ENCODE measurements at regions not wholly inside any gene's neighbourhood (a gene's known extent, or its start where the extent isn't known, plus 50 kb on each side); places are given as distances from the start of the nearest gene placed in this dataset.

GRCh38 chr3:25938566-25939325, 148.9 kb downstream of the OXSM start:
- no peaks in the 10 kb centered on the region for H3K27me3 ChIP-seq (ENCODE audit: control insufficient read depth in 2 of 2, insufficient read depth in 2 of 2, low read length in 2 of 2)
- DNase-seq (ENCODE audit: extremely low read depth in 1 of 4, low spot score in 3 of 4) (no peak), FAIRE-seq (no peak), ATAC-seq (no peak)
- no peak overlapping the region for H2AFZ ChIP-seq (ENCODE audit: low read depth, low read length)
- H3K9ac ChIP-seq (ENCODE audit: insufficient read depth in 1 of 2, low read depth in 2 of 2, low read length in 2 of 2), result no peak overlapping the region
- TF ChIP-seq ZNF224 (CRISPR knock-in tag; IDR thresholded peaks at IDR 0.05) (no peak), PURB (CRISPR knock-in tag; IDR thresholded peaks at IDR 0.05; ENCODE audit: low read depth) (no peak), COPS2 (conservative IDR thresholded peaks at IDR 0.05) (no peak), ZNF445 (CRISPR knock-in tag; IDR thresholded peaks at IDR 0.05; ENCODE audit: low read depth) (no peak)
- no peak overlapping the region for H3K27ac ChIP-seq (ENCODE audit: extremely low read depth, low read depth, low read length)
- H3K4me2 ChIP-seq (ENCODE audit: insufficient read depth, low read length), result no peak overlapping the region
- POLR2A ChIA-PET, result no interaction called here
- no TSS peak for BruUV-seq (replicated peaks)
- H3K36me3 ChIP-seq (ENCODE audit: control insufficient read depth, insufficient read depth, low read length), result no peaks in the 10 kb centered on the region
- no peaks in the 10 kb centered on the region for H3K9me3 ChIP-seq (replicated peaks; ENCODE audit: control insufficient read depth, insufficient read depth, low read depth, low read length)
- H4K20me1 ChIP-seq (replicated peaks; ENCODE audit: control insufficient read depth, insufficient read depth, low read length), result no peaks in the 10 kb centered on the region
- no peaks in the 10 kb centered on the region for H3K9me1 ChIP-seq (ENCODE audit: control insufficient read depth, insufficient read depth, low read length)
- H3K4me3 ChIP-seq, result no peak overlapping the region
- 0% methylated on average over 2 of the region's 2 CpGs for WGBS (ENCODE audit: insufficient coverage, low coverage, missing lambda C conversion rate)
- CTCF ChIA-PET (ENCODE audit: low intra/inter-chr PET ratio), result interaction anchor here (1.1 kb wide), 1 partner anchor 9 kb away, joined by 3 read pairs; no protein-coding TSS in a partner anchor
- no peaks in the 10 kb centered on the region for H3K79me2 ChIP-seq (ENCODE audit: control insufficient read depth, insufficient read depth, low read length)
- in situ Hi-C loops (cut with MboI), result no loop called here
- intact Hi-C loops (cut with micrococcal nuclease), result no loop called here
- H3K4me1 ChIP-seq (replicated peaks in 1 of 2; ENCODE audit: control insufficient read depth in 2 of 2, insufficient read depth in 2 of 2, low read length in 2 of 2), result no peaks in the 10 kb centered on the region

- no peak overlapping the region for H2AFZ ChIP-seq (ENCODE audit: low read depth, low read length)
- no peaks in the 10 kb centered on the region for H4K20me1 ChIP-seq (replicated peaks; ENCODE audit: control insufficient read depth, insufficient read depth, low read length)
- H3K36me3 ChIP-seq (ENCODE audit: control insufficient read depth, insufficient read depth, low read length), result no peaks in the 10 kb centered on the region
- no peaks in the 10 kb centered on the region for H3K79me2 ChIP-seq (ENCODE audit: control insufficient read depth, insufficient read depth, low read length)
- H3K9ac ChIP-seq (ENCODE audit: insufficient read depth in 1 of 2, low read depth in 2 of 2, low read length in 2 of 2), result no peak overlapping the region
- ATAC-seq (no peak), FAIRE-seq (no peak), DNase-seq (ENCODE audit: extremely low read depth in 1 of 4, low spot score in 3 of 4) (no peak)
- H3K27ac ChIP-seq (ENCODE audit: extremely low read depth, low read depth, low read length), result no peak overlapping the region
- H3K27me3 ChIP-seq (ENCODE audit: control insufficient read depth in 2 of 2, insufficient read depth in 2 of 2, low read length in 2 of 2), result no peaks in the 10 kb centered on the region
- no peaks in the 10 kb centered on the region for H3K4me1 ChIP-seq (replicated peaks in 1 of 2; ENCODE audit: control insufficient read depth in 2 of 2, insufficient read depth in 2 of 2, low read length in 2 of 2)
- in situ Hi-C loops (cut with MboI) (no loop called here), intact Hi-C loops (cut with micrococcal nuclease) (no loop called here)
- no peaks in the 10 kb centered on the region for H3K9me1 ChIP-seq (ENCODE audit: control insufficient read depth, insufficient read depth, low read length)
- POLR2A ChIA-PET, result no interaction called here
- 0% methylated on average over 2 of the region's 2 CpGs for WGBS (ENCODE audit: insufficient coverage, low coverage, missing lambda C conversion rate)
- CTCF ChIA-PET (ENCODE audit: low intra/inter-chr PET ratio), result no interaction called here
- BruUV-seq (replicated peaks), result no TSS peak
- H3K4me3 ChIP-seq, result no peak overlapping the region
- no peaks in the 10 kb centered on the region for H3K9me3 ChIP-seq (replicated peaks; ENCODE audit: control insufficient read depth, insufficient read depth, low read depth, low read length)
- H3K4me2 ChIP-seq (ENCODE audit: insufficient read depth, low read length), result no peak overlapping the region
- TF ChIP-seq SRSF1 (IDR thresholded peaks at IDR 0.05; ENCODE audit: low read depth, low read length), result no peak
- TF ChIP-seq FOXK1 (CRISPR knock-in tag; IDR thresholded peaks at IDR 0.05; ENCODE audit: borderline replicate concordance), result no peak
- TF ChIP-seq MXD1 (CRISPR knock-in tag; IDR thresholded peaks at IDR 0.05; ENCODE audit: borderline replicate concordance, poor library complexity, severe bottlenecking), result no peak
- TF ChIP-seq ZNF24 (IDR thresholded peaks at IDR 0.05), result no peak
- no peak for TF ChIP-seq RBM17 (IDR thresholded peaks at IDR 0.05; ENCODE audit: borderline replicate concordance, low read depth, low read length)
- no peak for TF ChIP-seq ZBTB34 (CRISPR knock-in tag; IDR thresholded peaks at IDR 0.05)
- no peak for TF ChIP-seq KDM1A (IDR thresholded peaks at IDR 0.05)
- TF ChIP-seq HNRNPK (IDR thresholded peaks at IDR 0.05; ENCODE audit: low read depth, low read length, poor library complexity, severe bottlenecking), result no peak
Observed at GRCh38 chr3:25940935-25941334, 151.0 kb downstream of the OXSM start.

All from K562 (cell line).